GM12878 (cell line): ENCODE measurements at regions not wholly inside any gene's neighbourhood (a gene's known extent, or its start where the extent isn't known, plus 50 kb on each side); places are given as distances from the start of the nearest gene placed in this dataset.

Experiments used
- ATAC-seq: fragments of 200-7000 bp; cut with Tn5 transposase; 3 replicates; pipeline ENCODE4 v1.9.1; 2020; ENCODE audit warnings: mild to moderate bottlenecking, moderate library complexity
- BruUV-seq: library from RNA; stranded (reverse); fragments of 400-500 nt; replicated peaks from 2 replicates; lab custom pipeline; 2021; lab: Mats Ljungman, UMichigan
- CTCF ChIA-PET: fragments of 300-600 bp; sonication (Branson Sonifier 250); formaldehyde crosslinking; extraction: SDS; loops from one replicate; lab custom pipeline; 2021; ENCODE audit warnings: inconsistent platforms; lab: Yijun Ruan, JAX
- POLR2A ChIA-PET: fragments of 350-600 bp; formaldehyde crosslinking; extraction: SDS; loops from one replicate; lab custom pipeline; 2021; ENCODE audit warnings: inconsistent platforms; lab: Charles Lee
- RAD21 ChIA-PET: fragments of 300-600 bp; sonication (Branson Sonifier 250); formaldehyde crosslinking; loops from one replicate; lab custom pipeline; 2023; ENCODE audit warnings: antibody characterized with exemption; ENCODE audit not compliant: unreplicated experiment; lab: Charles Lee
- SMC1A ChIA-PET: fragments of 300-600 bp; sonication (Branson Sonifier 250); formaldehyde crosslinking; loops from one replicate; lab custom pipeline; 2023; ENCODE audit not compliant: unreplicated experiment, uncharacterized antibody; lab: Charles Lee
- DNase-seq: peaks from one replicate; pipeline ENCODE4 v3.0.0-alpha.2; 2011; ENCODE audit warnings: low read depth, low spot score
- FAIRE-seq: peaks from 3 replicates; lab custom pipeline; 2011; peaks lifted over from hg19 to GRCh38; lab: Jason Lieb, UNC
- H2AFZ ChIP-seq: 2 replicates; pipeline ENCODE4 v1.6.0; 2011; ENCODE audit warnings: low read depth, low read length, control low read depth; ENCODE audit not compliant: control insufficient read depth
- H3K27ac ChIP-seq: 2 replicates; pipeline ENCODE4 v1.5.1; 2011; ENCODE audit warnings: control low read depth; ENCODE audit not compliant: control insufficient read depth, insufficient read depth
- H3K27me3 ChIP-seq, 2 experiments: replicated peaks in 1 of 2; 2 replicates each; pipeline versions ENCODE4 v1.6.0 to v1.6.1; 2011; ENCODE audit warnings: low read length in 1 of 2; ENCODE audit not compliant: control insufficient read depth in 2 of 2, insufficient read depth in 2 of 2
- H3K36me3 ChIP-seq, 2 experiments: 2 replicates each; pipeline ENCODE4 v1.5.1; 2011; ENCODE audit warnings: low read length in 1 of 2; ENCODE audit not compliant: control insufficient read depth in 2 of 2, insufficient read depth in 2 of 2
- H3K4me1 ChIP-seq: 2 replicates; pipeline ENCODE4 v1.6.1; 2011; ENCODE audit warnings: mild to moderate bottlenecking, low read length, moderate library complexity, mixed read lengths; ENCODE audit not compliant: control insufficient read depth, insufficient read depth
- H3K4me2 ChIP-seq: 2 replicates; pipeline ENCODE4 v1.6.0; 2011; ENCODE audit warnings: control low read depth; ENCODE audit not compliant: control insufficient read depth, insufficient read depth
- H3K4me3 ChIP-seq: fragments of 200-600 bp; sonication (generic); 2 replicates; pipeline ENCODE4 v1.5.1; 2016
- H3K79me2 ChIP-seq: 2 replicates; pipeline ENCODE4 v1.6.0; 2011; ENCODE audit warnings: low read length; ENCODE audit not compliant: control insufficient read depth, insufficient read depth
- H3K9ac ChIP-seq: 2 replicates; pipeline ENCODE4 v1.8.0; 2011; ENCODE audit warnings: low read length, control low read depth, mixed read lengths; ENCODE audit not compliant: control insufficient read depth, insufficient read depth
- H3K9me3 ChIP-seq: replicated peaks from 3 replicates; pipeline ENCODE4 v1.5.1; 2011; ENCODE audit warnings: mild to moderate bottlenecking, low read length; ENCODE audit not compliant: control insufficient read depth, insufficient read depth
- H4K20me1 ChIP-seq: 2 replicates; pipeline ENCODE4 v1.6.0; 2011; ENCODE audit not compliant: control insufficient read depth, insufficient read depth
- CEBPB ChIP-seq, 2 experiments: fragments of 150-350 bp in 1 of 2; IDR thresholded peaks; 2 replicates each; pipeline ENCODE4 v1.6.1; 2012 to 2014; ENCODE audit warnings: low read depth in 2 of 2, low read length in 2 of 2, borderline replicate concordance in 1 of 2, inconsistent platforms in 1 of 2
- CTCF ChIP-seq, 3 experiments: IDR thresholded peaks in 2 of 3; conservative IDR thresholded peaks in 1 of 3; 2 replicates each; pipeline ENCODE4 v1.5.1; 2011; ENCODE audit warnings: low read depth in 3 of 3, low read length in 3 of 3, mild to moderate bottlenecking in 3 of 3, control low read depth in 2 of 3, moderate library complexity in 2 of 3, inconsistent platforms in 1 of 3, mixed read lengths in 1 of 3; ENCODE audit not compliant: control insufficient read depth in 2 of 3, insufficient read depth in 1 of 3; ENCODE audit errors: extremely low read depth in 1 of 3
- DPF2 ChIP-seq: fragments of 450-650 bp; IDR thresholded peaks from 2 replicates; pipeline ENCODE4 v1.6.1; 2017; ENCODE audit warnings: mild to moderate bottlenecking
- E4F1 ChIP-seq: fragments of 450-650 bp; IDR thresholded peaks from 2 replicates; pipeline ENCODE4 v1.6.1; 2018; ENCODE audit warnings: borderline replicate concordance, mild to moderate bottlenecking; ENCODE audit not compliant: partially characterized antibody
- FOXM1 ChIP-seq: IDR thresholded peaks from 2 replicates; pipeline ENCODE4 v1.6.1; 2012; ENCODE audit warnings: low read depth, mild to moderate bottlenecking, inconsistent platforms, low read length, moderate library complexity
- HCFC1 ChIP-seq: fragments of 150-350 bp; IDR thresholded peaks from 2 replicates; pipeline ENCODE4 v1.6.1; 2014; ENCODE audit warnings: low read length
- HDAC2 ChIP-seq: fragments of 200-600 bp; sonication (generic); IDR thresholded peaks from 2 replicates; pipeline ENCODE4 v1.6.1; 2017
- IRF4 ChIP-seq: IDR thresholded peaks from 2 replicates; pipeline ENCODE4 v1.6.1; 2011; ENCODE audit warnings: low read depth, low read length
- KLF5 ChIP-seq: fragments of 450-650 bp; IDR thresholded peaks from 2 replicates; pipeline ENCODE4 v1.6.1; 2014; ENCODE audit warnings: mild to moderate bottlenecking; ENCODE audit not compliant: partially characterized antibody
- MEF2B ChIP-seq: fragments of 450-650 bp; IDR thresholded peaks from 2 replicates; pipeline ENCODE4 v1.6.1; 2018; ENCODE audit warnings: mild to moderate bottlenecking, moderate library complexity; ENCODE audit not compliant: partially characterized antibody, poor library complexity, severe bottlenecking
- NFIC ChIP-seq: IDR thresholded peaks from 2 replicates; pipeline ENCODE4 v1.6.1; 2012; ENCODE audit warnings: low read depth, mild to moderate bottlenecking, inconsistent platforms, low read length, moderate library complexity
- NR2F1 ChIP-seq: fragments of 450-650 bp; conservative IDR thresholded peaks from 2 replicates; pipeline ENCODE4 v1.6.1; 2017; ENCODE audit warnings: mild to moderate bottlenecking
- NRF1 ChIP-seq: conservative IDR thresholded peaks from 2 replicates; pipeline ENCODE4 v1.6.1; 2011; ENCODE audit warnings: mild to moderate bottlenecking, low read depth, low read length, improper control_type of control experiment
- PBX3 ChIP-seq: IDR thresholded peaks from 2 replicates; pipeline ENCODE4 v1.6.1; 2011; ENCODE audit warnings: mild to moderate bottlenecking, low read depth, low read length, moderate library complexity; ENCODE audit not compliant: insufficient replicate concordance
- RELA ChIP-seq: fragments of 450-650 bp; IDR thresholded peaks from 2 replicates; pipeline ENCODE4 v1.8.0; 2014; ENCODE audit warnings: borderline replicate concordance; ENCODE audit not compliant: partially characterized antibody
- RFX5 ChIP-seq: IDR thresholded peaks from 2 replicates; pipeline ENCODE4 v1.6.1; 2011; ENCODE audit warnings: low read depth, low read length, improper control_type of control experiment
- SREBF1 ChIP-seq: IDR thresholded peaks from 2 replicates; pipeline ENCODE4 v1.6.1; 2012; ENCODE audit warnings: mild to moderate bottlenecking, low read length
- SRF ChIP-seq, 2 experiments: IDR thresholded peaks; 2 replicates each; pipeline ENCODE4 v1.6.1; 2011; ENCODE audit warnings: low read depth in 2 of 2, low read length in 2 of 2, mild to moderate bottlenecking in 1 of 2, moderate library complexity in 1 of 2
- STAT1 ChIP-seq: fragments of 450-650 bp; conservative IDR thresholded peaks from 2 replicates; pipeline ENCODE4 v1.6.1; 2014; ENCODE audit warnings: antibody characterized with exemption, mild to moderate bottlenecking
- TCF12 ChIP-seq: IDR thresholded peaks from 2 replicates; pipeline ENCODE4 v1.6.1; 2011; ENCODE audit warnings: low read depth, mild to moderate bottlenecking, low read length
- ZNF24 ChIP-seq: fragments of 450-650 bp; IDR thresholded peaks from 2 replicates; pipeline ENCODE4 v1.6.1; 2017; ENCODE audit warnings: antibody characterized with exemption, mild to moderate bottlenecking
- WGBS: methylation state at CpG from one replicate; pipeline ENCODE4 v1.1.6; 2016; ENCODE audit warnings: low lambda C conversion rate; ENCODE audit not compliant: insufficient replicate concordance, insufficient coverage; ENCODE audit errors: missing lambda C conversion rate; 5-methylcytosine and 5-hydroxymethylcytosine counted together
- in situ Hi-C: fragments of 300-500 bp; cut with MboI; formaldehyde crosslinking; loops from 9 replicates; pipeline ENCODE4 v1.14.3; 2018; ENCODE audit warnings: mixed read lengths
- intact Hi-C: fragments of 100-400 bp; cut with micrococcal nuclease; formaldehyde crosslinking; loops from one replicate; pipeline ENCODE4 v1.14.2; 2022; ENCODE audit not compliant: unreplicated experiment

- POLR2A ChIA-PET = no interaction called here
- WGBS = 91% methylated on average over 4 of the region's 4 CpGs
These were observed 156.9 kb downstream of the SUCNR1 start for GRCh38 chr3:152030320-152030719.

GRCh38 chr3:152031321-152031720 lies 157.9 kb downstream of the SUCNR1 start:
- 65% methylated on average over 3 of the region's 3 CpGs for WGBS
- SMC1A ChIA-PET = interaction anchor here (1.4 kb wide), 1 partner anchor 491 kb away, joined by 3 read pairs; no protein-coding TSS in a partner anchor
- TF ChIP-seq PBX3 (no peak), E4F1 (no peak), IRF4 (no peak), HCFC1 (no peak), DPF2 (no peak), KLF5 (no peak), STAT1 (no peak), HDAC2 (no peak), CTCF (IDR thresholded peaks at IDR 0.05 in 2 of 3, conservative IDR thresholded peaks at IDR 0.05 in 1 of 3; ENCODE audit: control insufficient read depth in 2 of 3, extremely low read depth in 1 of 3, insufficient read depth in 1 of 3, low read depth in 3 of 3, low read length in 3 of 3) (no peak)

More at GRCh38 chr3:152030320-152030719, 156.9 kb downstream of the SUCNR1 start:
- no peaks in the 10 kb centered on the region for H4K20me1 ChIP-seq
- in situ Hi-C loops (no loop called here), intact Hi-C loops (no loop called here)
- FAIRE-seq = no peak
- TF ChIP-seq ZNF24 = no peak
- TF ChIP-seq SRF (IDR thresholded peaks at IDR 0.05; ENCODE audit: low read depth in 2 of 2, low read length in 2 of 2) = no peak
- no peak for TF ChIP-seq NFIC
- no peak for TF ChIP-seq MEF2B
- no peak for TF ChIP-seq NR2F1
- TF ChIP-seq RELA = no peak
- TF ChIP-seq NRF1 = no peak
- TF ChIP-seq SREBF1 = no peak
- TF ChIP-seq FOXM1 = no peak
- TF ChIP-seq TCF12 = no peak
- no peak for TF ChIP-seq CEBPB (IDR thresholded peaks at IDR 0.05; ENCODE audit: borderline replicate concordance in 1 of 2, low read depth in 2 of 2, low read length in 2 of 2)
- TF ChIP-seq RFX5 = no peak
- no peaks in the 10 kb centered on the region for H3K9me3 ChIP-seq
- RAD21 ChIA-PET = no interaction called here
- no peak overlapping the region for H3K27ac ChIP-seq
- no peaks in the 10 kb centered on the region for H3K4me1 ChIP-seq
- no peaks in the 10 kb centered on the region for H3K36me3 ChIP-seq
- H2AFZ ChIP-seq = no peak overlapping the region
- no peak overlapping the region for H3K4me3 ChIP-seq
- no peaks in the 10 kb centered on the region for H3K27me3 ChIP-seq
- H3K4me2 ChIP-seq = no peak overlapping the region
- DNase-seq = no peak
- SMC1A ChIA-PET = interaction anchor here (0.7 to 1.4 kb wide), 3 partner anchors 18 to 492 kb away, joined by 3 read pairs; no protein-coding TSS in a partner anchor
- BruUV-seq = no TSS peak
- H3K79me2 ChIP-seq = no peaks in the 10 kb centered on the region
- H3K9ac ChIP-seq = no peak overlapping the region
- CTCF ChIA-PET = interaction anchor here (1.5 kb wide), 1 partner anchor 11 kb away, joined by 4 read pairs; no protein-coding TSS in a partner anchor
- ATAC-seq = no peak

More at GRCh38 chr3:152031321-152031720, 157.9 kb downstream of the SUCNR1 start:
- Histone ChIP-seq H2AFZ (no peak overlapping the region), H3K36me3 (no peaks in the 10 kb centered on the region), H3K9ac (no peak overlapping the region), H3K4me2 (no peak overlapping the region), H3K79me2 (no peaks in the 10 kb centered on the region), H4K20me1 (no peaks in the 10 kb centered on the region), H3K9me3 (no peaks in the 10 kb centered on the region), H3K27ac (no peak overlapping the region), H3K4me1 (no peaks in the 10 kb centered on the region), H3K4me3 (no peak overlapping the region), H3K27me3 (no peaks in the 10 kb centered on the region)
- no peak for FAIRE-seq
- BruUV-seq = no TSS peak
- CTCF ChIA-PET = no interaction called here
- RAD21 ChIA-PET = no interaction called here
- POLR2A ChIA-PET = no interaction called here
- in situ Hi-C loops = no loop called here
- DNase-seq = no peak
- intact Hi-C loops = no loop called here
- no peak for ATAC-seq
